ENCODE measurements at regions not wholly inside any gene's neighbourhood (a gene's known extent, or its start where the extent isn't known, plus 50 kb on each side); places are given as distances from the start of the nearest gene placed in this dataset.
"Not testable (repeated sequence)": the region's sequence is repeated elsewhere in the genome, so short reads cannot be mapped to it uniquely, and the experiment has no call there.

GRCh38 chr17:20873173-20873572 lies 169.6 kb downstream of the USP22 start:
- not testable (repeated sequence) for TF ChIP-seq ZBTB6, RBAK, REST, PRDM10, ZNF629, ZNF174, PATZ1 (tag by site-specific recombination; IDR thresholded peaks at IDR 0.05)

All from HEK293 (cell line).